ENCODE measurements at regions not wholly inside any gene's neighbourhood (a gene's known extent, or its start where the extent isn't known, plus 50 kb on each side); places are given as distances from the start of the nearest gene placed in this dataset.

DNA sequence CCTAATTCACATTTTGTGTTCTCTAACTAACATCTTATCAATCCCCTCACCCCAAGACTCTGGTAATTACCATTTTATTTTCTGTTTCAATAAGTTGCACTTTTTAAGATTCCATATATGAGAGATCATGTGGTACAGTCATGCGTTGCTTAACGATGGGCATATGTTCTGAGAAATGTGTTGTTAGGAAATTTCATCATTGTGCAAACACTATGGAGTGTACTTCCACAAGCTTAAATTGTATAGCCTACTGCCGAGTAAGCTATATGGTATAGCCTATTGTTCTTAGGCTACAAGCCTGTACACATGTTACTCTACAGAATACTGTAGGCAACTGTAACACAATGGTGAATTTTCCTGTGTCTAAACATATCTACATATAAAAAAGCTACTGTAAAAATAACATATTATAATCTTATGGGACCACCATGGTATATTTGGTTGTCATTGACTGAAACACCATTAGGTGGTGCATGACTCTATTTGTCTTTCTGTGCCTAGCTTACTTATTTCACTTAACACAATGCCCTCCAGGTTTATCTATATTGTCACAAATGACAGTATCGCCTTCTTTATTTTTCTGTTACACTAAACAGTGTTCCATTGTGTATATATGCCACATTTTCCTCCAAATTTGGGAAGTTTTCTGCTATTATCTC is 473.4 kb upstream of the LMO3 start:
- Histone ChIP-seq H3K9me3 (ENCODE audit: low read length) (no peaks in the 10 kb centered on the region), H3K36me3 (ENCODE audit: insufficient read depth, low read length) (no peaks in the 10 kb centered on the region), H3K9ac (ENCODE audit: low read length) (no peak overlapping the region), H3K27ac (ENCODE audit: low read depth, low read length) (no peak overlapping the region), H3K4me1 (ENCODE audit: insufficient read depth, low read length) (no peaks in the 10 kb centered on the region), H3K27me3 (ENCODE audit: control insufficient read depth in 1 of 2, insufficient read depth in 2 of 2, low read length in 2 of 2) (no peaks in the 10 kb centered on the region), H3K4me3 (ENCODE audit: low read depth in 1 of 2, low read length in 2 of 2) (no peak overlapping the region)

- Histone ChIP-seq H3K9me3 (ENCODE audit: low read length) (no peaks in the 10 kb centered on the region), H3K27me3 (ENCODE audit: control insufficient read depth in 1 of 2, insufficient read depth in 2 of 2, low read length in 2 of 2) (no peaks in the 10 kb centered on the region), H3K27ac (ENCODE audit: low read depth, low read length) (no peak overlapping the region), H3K36me3 (ENCODE audit: insufficient read depth, low read length) (no peaks in the 10 kb centered on the region), H3K4me1 (ENCODE audit: insufficient read depth, low read length) (no peaks in the 10 kb centered on the region), H3K9ac (ENCODE audit: low read length) (no peak overlapping the region), H3K4me3 (ENCODE audit: low read depth in 1 of 2, low read length in 2 of 2) (no peak overlapping the region)
These were observed 471.6 kb upstream of the LMO3 start for GRCh38 chr12:17077594-17077993.

DNA sequence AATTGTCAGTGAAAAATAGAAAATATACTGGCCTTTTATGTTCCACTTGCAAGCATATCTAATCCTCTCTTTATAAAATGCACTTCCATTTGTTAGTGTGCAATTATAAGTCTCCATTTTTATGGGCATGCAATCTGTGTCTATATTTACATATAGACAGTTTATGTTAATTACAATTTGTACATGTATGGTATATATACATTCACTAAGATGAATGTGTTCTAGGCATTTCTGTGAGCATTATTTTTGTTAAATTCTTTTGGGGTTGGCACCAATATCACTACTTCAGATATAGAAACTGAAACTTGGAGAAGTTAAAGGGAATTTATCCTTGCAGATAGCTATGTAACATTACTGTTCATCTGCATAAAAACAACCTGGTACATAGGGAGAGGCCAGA is 470.8 kb upstream of the LMO3 start:
- no peaks in the 10 kb centered on the region for H3K4me1 ChIP-seq (ENCODE audit: insufficient read depth, low read length)
- no peaks in the 10 kb centered on the region for H3K27me3 ChIP-seq (ENCODE audit: control insufficient read depth in 1 of 2, insufficient read depth in 2 of 2, low read length in 2 of 2)
- no peaks in the 10 kb centered on the region for H3K36me3 ChIP-seq (ENCODE audit: insufficient read depth, low read length)
- no peak overlapping the region for H3K9ac ChIP-seq (ENCODE audit: low read length)
- no peak overlapping the region for H3K27ac ChIP-seq (ENCODE audit: low read depth, low read length)
- H3K4me3 ChIP-seq (ENCODE audit: low read depth in 1 of 2, low read length in 2 of 2): no peak overlapping the region
- no peaks in the 10 kb centered on the region for H3K9me3 ChIP-seq (ENCODE audit: low read length)

DNA sequence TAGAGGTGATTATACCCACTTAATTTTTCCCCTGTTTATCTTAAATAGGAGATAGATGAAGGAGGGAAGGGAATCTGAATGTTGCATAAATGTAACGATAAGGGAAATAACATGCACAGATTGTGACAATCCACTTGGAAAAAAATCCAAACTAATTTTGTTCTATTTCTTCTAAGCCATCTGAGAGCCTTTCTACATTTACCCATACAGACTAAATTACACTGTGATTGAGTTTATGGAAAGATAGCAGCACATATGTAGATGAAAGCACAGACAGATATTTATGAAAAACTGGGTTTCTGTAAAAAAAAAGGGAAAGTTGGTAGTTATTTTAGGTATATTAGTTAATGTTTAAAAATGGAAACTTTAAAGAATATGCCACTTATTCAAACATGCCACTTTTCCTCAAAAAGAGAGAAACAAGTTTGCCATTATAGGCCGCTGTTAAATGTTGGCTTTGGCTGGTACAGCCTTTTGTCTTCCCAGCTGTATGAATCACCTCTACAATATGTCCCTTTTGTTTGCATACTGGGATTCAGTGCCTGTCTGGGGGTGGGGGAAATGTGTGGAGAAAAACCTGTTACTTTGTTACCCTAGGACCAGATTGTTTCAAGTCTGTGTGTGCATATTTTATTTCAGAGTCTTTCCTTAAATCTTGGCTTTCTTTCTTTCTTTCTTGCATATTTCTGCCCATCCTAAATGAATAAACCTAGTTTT is 470.2 kb upstream of the LMO3 start:
- H3K27me3 ChIP-seq (ENCODE audit: control insufficient read depth in 1 of 2, insufficient read depth in 2 of 2, low read length in 2 of 2): no peaks in the 10 kb centered on the region
- H3K36me3 ChIP-seq (ENCODE audit: insufficient read depth, low read length): no peaks in the 10 kb centered on the region
- no peak overlapping the region for H3K27ac ChIP-seq (ENCODE audit: low read depth, low read length)
- no peaks in the 10 kb centered on the region for H3K4me1 ChIP-seq (ENCODE audit: insufficient read depth, low read length)
- H3K4me3 ChIP-seq (ENCODE audit: low read depth in 1 of 2, low read length in 2 of 2): no peak overlapping the region
- no peak overlapping the region for H3K9ac ChIP-seq (ENCODE audit: low read length)
- H3K9me3 ChIP-seq (ENCODE audit: low read length): no peaks in the 10 kb centered on the region

- no peaks in the 10 kb centered on the region for H3K4me1 ChIP-seq (ENCODE audit: insufficient read depth, low read length)
- H3K9me3 ChIP-seq (ENCODE audit: low read length): no peaks in the 10 kb centered on the region
- H3K4me3 ChIP-seq (ENCODE audit: low read depth in 1 of 2, low read length in 2 of 2): no peak overlapping the region
- H3K27ac ChIP-seq (ENCODE audit: low read depth, low read length): no peak overlapping the region
- H3K36me3 ChIP-seq (ENCODE audit: insufficient read depth, low read length): no peaks in the 10 kb centered on the region
- H3K27me3 ChIP-seq (ENCODE audit: control insufficient read depth in 1 of 2, insufficient read depth in 2 of 2, low read length in 2 of 2): no peaks in the 10 kb centered on the region
- H3K9ac ChIP-seq (ENCODE audit: low read length): no peak overlapping the region
These were observed 458.9 kb upstream of the LMO3 start for GRCh38 chr12:17064834-17065233.

- Histone ChIP-seq H3K4me1 (ENCODE audit: insufficient read depth, low read length) (no peaks in the 10 kb centered on the region), H3K9me3 (ENCODE audit: low read length) (no peaks in the 10 kb centered on the region), H3K27ac (ENCODE audit: low read depth, low read length) (no peak overlapping the region), H3K27me3 (ENCODE audit: control insufficient read depth in 1 of 2, insufficient read depth in 2 of 2, low read length in 2 of 2) (no peaks in the 10 kb centered on the region), H3K9ac (ENCODE audit: low read length) (no peak overlapping the region), H3K36me3 (ENCODE audit: insufficient read depth, low read length) (no peaks in the 10 kb centered on the region), H3K4me3 (ENCODE audit: low read depth in 1 of 2, low read length in 2 of 2) (no peak overlapping the region)
These were observed 456.5 kb upstream of the LMO3 start for GRCh38 chr12:17062267-17063036.

DNA sequence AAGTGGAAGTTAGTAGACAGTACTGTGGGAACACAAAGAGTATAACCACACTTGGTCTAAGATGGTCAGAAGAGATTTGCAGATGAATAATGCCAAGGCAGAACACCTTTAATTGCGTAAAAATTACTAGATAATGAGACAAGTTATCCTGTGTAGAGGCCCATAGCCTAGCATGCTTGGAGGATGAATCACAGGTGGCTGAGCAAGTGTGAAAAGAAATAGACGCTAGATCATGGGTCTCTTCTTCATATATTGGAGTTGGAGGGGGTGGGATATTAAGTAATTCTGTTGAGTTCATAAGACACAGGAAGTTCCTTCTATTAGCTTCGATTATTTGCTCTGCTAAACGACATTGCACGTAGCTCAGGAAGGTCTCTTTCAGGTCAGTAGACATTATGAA is 454.3 kb upstream of the LMO3 start:
- Histone ChIP-seq H3K27me3 (ENCODE audit: control insufficient read depth in 1 of 2, insufficient read depth in 2 of 2, low read length in 2 of 2) (no peaks in the 10 kb centered on the region), H3K36me3 (ENCODE audit: insufficient read depth, low read length) (no peaks in the 10 kb centered on the region), H3K4me3 (ENCODE audit: low read depth in 1 of 2, low read length in 2 of 2) (no peak overlapping the region), H3K4me1 (ENCODE audit: insufficient read depth, low read length) (no peaks in the 10 kb centered on the region), H3K27ac (ENCODE audit: low read depth, low read length) (no peak overlapping the region), H3K9ac (ENCODE audit: low read length) (no peak overlapping the region), H3K9me3 (ENCODE audit: low read length) (no peaks in the 10 kb centered on the region)

DNA sequence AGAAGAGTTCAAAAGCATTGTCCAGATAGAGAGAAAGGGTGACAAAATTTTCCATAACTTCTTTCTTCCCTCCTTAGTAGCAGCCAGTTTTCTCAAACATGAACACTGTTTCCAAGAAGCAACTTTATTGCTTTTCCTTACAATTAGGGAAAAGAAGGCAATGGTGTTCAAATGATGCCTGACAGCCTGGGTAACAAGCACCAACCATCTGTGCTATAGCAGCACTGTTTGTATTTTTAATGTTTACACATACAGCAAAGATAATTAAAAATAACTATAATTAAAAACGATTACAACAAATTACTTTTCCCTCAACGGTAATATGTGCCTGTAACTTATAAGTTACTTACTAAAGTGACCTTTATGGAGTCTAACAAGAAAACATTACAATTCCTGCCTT is 450.6 kb upstream of the LMO3 start:
- no peaks in the 10 kb centered on the region for H3K27me3 ChIP-seq (ENCODE audit: control insufficient read depth in 1 of 2, insufficient read depth in 2 of 2, low read length in 2 of 2)
- H3K27ac ChIP-seq (ENCODE audit: low read depth, low read length): no peak overlapping the region
- H3K9ac ChIP-seq (ENCODE audit: low read length): no peak overlapping the region
- H3K9me3 ChIP-seq (ENCODE audit: low read length): no peaks in the 10 kb centered on the region
- no peaks in the 10 kb centered on the region for H3K4me1 ChIP-seq (ENCODE audit: insufficient read depth, low read length)
- H3K36me3 ChIP-seq (ENCODE audit: insufficient read depth, low read length): no peaks in the 10 kb centered on the region
- no peak overlapping the region for H3K4me3 ChIP-seq (ENCODE audit: low read depth in 1 of 2, low read length in 2 of 2)

DNA sequence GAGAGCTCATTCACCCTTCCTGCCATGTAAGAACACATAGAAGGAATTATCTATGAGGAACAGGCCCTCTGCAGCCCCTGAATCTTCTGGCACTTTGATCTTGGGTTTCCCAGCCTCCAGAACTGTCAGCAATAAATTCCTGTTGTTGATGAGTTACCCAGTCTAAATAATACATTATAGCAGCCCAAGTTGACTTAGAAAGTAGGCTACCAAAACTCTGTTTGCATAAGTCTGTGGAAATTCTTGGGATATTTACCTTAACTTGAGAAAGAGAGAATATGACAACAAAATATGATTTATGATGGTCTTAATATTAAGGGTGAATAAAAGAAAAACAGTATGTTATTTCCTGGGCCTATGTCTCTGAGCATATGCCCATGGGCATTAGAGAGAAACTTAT is 433.0 kb upstream of the LMO3 start:
- Histone ChIP-seq H3K9ac (ENCODE audit: low read length) (no peak overlapping the region), H3K27ac (ENCODE audit: low read depth, low read length) (no peak overlapping the region), H3K36me3 (ENCODE audit: insufficient read depth, low read length) (no peaks in the 10 kb centered on the region), H3K4me3 (ENCODE audit: low read depth in 1 of 2, low read length in 2 of 2) (no peak overlapping the region), H3K9me3 (ENCODE audit: low read length) (no peaks in the 10 kb centered on the region), H3K4me1 (ENCODE audit: insufficient read depth, low read length) (no peaks in the 10 kb centered on the region), H3K27me3 (ENCODE audit: control insufficient read depth in 1 of 2, insufficient read depth in 2 of 2, low read length in 2 of 2) (no peaks in the 10 kb centered on the region)

GRCh38 chr12:17035372-17035771 is 429.4 kb upstream of the LMO3 start:
- Histone ChIP-seq H3K9ac (ENCODE audit: low read length) (no peak overlapping the region), H3K4me1 (ENCODE audit: insufficient read depth, low read length) (no peaks in the 10 kb centered on the region), H3K4me3 (ENCODE audit: low read depth in 1 of 2, low read length in 2 of 2) (no peak overlapping the region), H3K9me3 (ENCODE audit: low read length) (no peaks in the 10 kb centered on the region), H3K27ac (ENCODE audit: low read depth, low read length) (no peak overlapping the region), H3K27me3 (ENCODE audit: control insufficient read depth in 1 of 2, insufficient read depth in 2 of 2, low read length in 2 of 2) (no peaks in the 10 kb centered on the region), H3K36me3 (ENCODE audit: insufficient read depth, low read length) (no peaks in the 10 kb centered on the region)

GRCh38 chr12:17030338-17030737 is 424.4 kb upstream of the LMO3 start:
- Histone ChIP-seq H3K9ac (ENCODE audit: low read length) (no peak overlapping the region), H3K27ac (ENCODE audit: low read depth, low read length) (no peak overlapping the region), H3K36me3 (ENCODE audit: insufficient read depth, low read length) (no peaks in the 10 kb centered on the region), H3K4me1 (ENCODE audit: insufficient read depth, low read length) (no peaks in the 10 kb centered on the region), H3K9me3 (ENCODE audit: low read length) (no peaks in the 10 kb centered on the region), H3K27me3 (ENCODE audit: control insufficient read depth in 1 of 2, insufficient read depth in 2 of 2, low read length in 2 of 2) (no peaks in the 10 kb centered on the region), H3K4me3 (ENCODE audit: low read depth in 1 of 2, low read length in 2 of 2) (no peak overlapping the region)

Measured in muscle layer of colon (tissue), 2 donors.